ENCODE measurements at regions not wholly inside any gene's neighbourhood (a gene's known extent, or its start where the extent isn't known, plus 50 kb on each side); places are given as distances from the start of the nearest gene placed in this dataset.

DNA sequence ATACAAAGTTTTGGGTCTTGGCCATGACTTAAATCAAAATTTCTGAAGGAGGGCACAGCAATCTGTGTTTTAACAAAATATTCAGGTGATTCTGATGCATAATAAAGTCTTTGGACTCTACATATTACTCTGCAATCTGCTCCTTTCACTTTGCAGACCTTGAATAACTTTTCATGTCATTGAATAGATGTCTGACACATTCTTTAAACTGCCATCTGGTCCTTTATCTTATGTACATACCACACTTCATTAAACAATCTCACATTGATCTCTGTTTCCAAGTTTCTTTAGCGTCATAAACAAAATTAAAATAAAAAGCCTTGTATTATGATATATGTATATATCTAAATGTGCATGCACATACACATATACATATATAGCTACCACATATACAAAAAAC, 831.2 kb downstream of the MAFB start:
- H2AFZ ChIP-seq = no peak overlapping the region
- no peaks in the 10 kb centered on the region for H3K79me2 ChIP-seq (ENCODE audit: low read depth)
- intact Hi-C loops (cut with micrococcal nuclease; ENCODE audit: unreplicated experiment) = no loop called here
- H3F3A ChIP-seq (ENCODE audit: insufficient read depth, low read depth) = no peaks in the 10 kb centered on the region
- H3K36me3 ChIP-seq (ENCODE audit: low read depth) = no peaks in the 10 kb centered on the region
- CTCF ChIA-PET = no interaction called here
- no TSS peak for BruUV-seq (replicated peaks)
- no peak overlapping the region for H3K27ac ChIP-seq
- POLR2A ChIA-PET (ENCODE audit: unreplicated experiment) = no interaction called here
- TF ChIP-seq CTCF (conservative IDR thresholded peaks at IDR 0.05) (no peak), EZH2 (IDR thresholded peaks at IDR 0.05; ENCODE audit: low read depth) (no peak)
- H3K4me3 ChIP-seq = no peak overlapping the region
- H3K4me2 ChIP-seq = no peak overlapping the region
- no peak for DNase-seq
- H3K27me3 ChIP-seq (ENCODE audit: insufficient read depth, low read depth) = peaks cover 39% of the 10 kb centered on the region
- no peaks in the 10 kb centered on the region for H3K9me3 ChIP-seq (ENCODE audit: insufficient read depth, low read depth)
- no peaks in the 10 kb centered on the region for H3K4me1 ChIP-seq (replicated peaks; ENCODE audit: insufficient read depth)
- H3K9me2 ChIP-seq (ENCODE audit: insufficient read depth) = no peaks in the 10 kb centered on the region
- no peaks in the 10 kb centered on the region for H4K20me1 ChIP-seq (ENCODE audit: insufficient read depth)

GRCh38 chr20:39857187-39857586, 831.8 kb downstream of the MAFB start:
- Histone ChIP-seq H3K4me3 (no peak overlapping the region), H3K9me2 (ENCODE audit: insufficient read depth) (no peaks in the 10 kb centered on the region), H3F3A (ENCODE audit: insufficient read depth, low read depth) (no peaks in the 10 kb centered on the region), H3K79me2 (ENCODE audit: low read depth) (no peaks in the 10 kb centered on the region), H3K9me3 (ENCODE audit: insufficient read depth, low read depth) (no peaks in the 10 kb centered on the region), H3K4me2 (no peak overlapping the region), H3K27me3 (ENCODE audit: insufficient read depth, low read depth) (peaks cover 39% of the 10 kb centered on the region), H4K20me1 (ENCODE audit: insufficient read depth) (no peaks in the 10 kb centered on the region), H3K36me3 (ENCODE audit: low read depth) (no peaks in the 10 kb centered on the region), H2AFZ (no peak overlapping the region), H3K27ac (no peak overlapping the region), H3K4me1 (replicated peaks; ENCODE audit: insufficient read depth) (no peaks in the 10 kb centered on the region)
- ChIA-PET CTCF (no interaction called here), POLR2A (ENCODE audit: unreplicated experiment) (no interaction called here)
- DNase-seq = no peak
- TF ChIP-seq EZH2 (IDR thresholded peaks at IDR 0.05; ENCODE audit: low read depth) (no peak), CTCF (conservative IDR thresholded peaks at IDR 0.05) (no peak)
- intact Hi-C loops (cut with micrococcal nuclease; ENCODE audit: unreplicated experiment) = no loop called here
- BruUV-seq (replicated peaks) = no TSS peak

- H3K4me2 ChIP-seq = no peak overlapping the region
- CTCF ChIA-PET = no interaction called here
These were observed 833.2 kb downstream of the MAFB start for GRCh38 chr20:39855799-39856198.

More at GRCh38 chr20:39855799-39856198, 833.2 kb downstream of the MAFB start:
- Histone ChIP-seq H3K79me2 (ENCODE audit: low read depth) (no peaks in the 10 kb centered on the region), H3K27me3 (ENCODE audit: insufficient read depth, low read depth) (peaks cover 39% of the 10 kb centered on the region), H3K4me1 (replicated peaks; ENCODE audit: insufficient read depth) (no peaks in the 10 kb centered on the region), H3K4me3 (no peak overlapping the region), H3K27ac (no peak overlapping the region), H4K20me1 (ENCODE audit: insufficient read depth) (no peaks in the 10 kb centered on the region), H3F3A (ENCODE audit: insufficient read depth, low read depth) (no peaks in the 10 kb centered on the region), H3K9me3 (ENCODE audit: insufficient read depth, low read depth) (no peaks in the 10 kb centered on the region), H3K9me2 (ENCODE audit: insufficient read depth) (no peaks in the 10 kb centered on the region), H2AFZ (no peak overlapping the region), H3K36me3 (ENCODE audit: low read depth) (no peaks in the 10 kb centered on the region)
- intact Hi-C loops (cut with micrococcal nuclease; ENCODE audit: unreplicated experiment) = no loop called here
- no peak for DNase-seq
- TF ChIP-seq CTCF (conservative IDR thresholded peaks at IDR 0.05) (no peak), EZH2 (IDR thresholded peaks at IDR 0.05; ENCODE audit: low read depth) (no peak)
- POLR2A ChIA-PET (ENCODE audit: unreplicated experiment) = no interaction called here
- no TSS peak for BruUV-seq (replicated peaks)
